SK-N-SH (cell line): ENCODE measurements at regions not wholly inside any gene's neighbourhood (a gene's known extent, or its start where the extent isn't known, plus 50 kb on each side); places are given as distances from the start of the nearest gene placed in this dataset.

ENCODE experiments used
- CTCF ChIA-PET: fragments of 300-600, 350-600 bp; formaldehyde crosslinking; extraction: SDS; loops from one replicate; lab custom pipeline; 2021; lab: Yijun Ruan, JAX
- POLR2A ChIA-PET: fragments of 350-600 bp; sonication (Branson Sonifier 250); formaldehyde crosslinking; extraction: SDS; loops from one replicate; lab custom pipeline; 2020; ENCODE audit warnings: antibody characterized with exemption, inconsistent platforms; lab: Yijun Ruan, JAX
- DNase-seq: peaks from one replicate; pipeline ENCODE4 v3.0.0; 2012
- H2AFZ ChIP-seq: fragments of 200-600 bp; sonication (generic); 2 replicates; pipeline ENCODE4 v1.8.1; 2016; ENCODE audit warnings: antibody characterized with exemption, mild to moderate bottlenecking, low read depth
- H3F3A ChIP-seq: fragments of 200-600 bp; sonication (generic); replicated peaks from 2 replicates; pipeline ENCODE3; 2016; ENCODE audit warnings: antibody characterized with exemption, mild to moderate bottlenecking; ENCODE audit not compliant: insufficient read depth
- H3K27ac ChIP-seq, 2 experiments: fragments of 200-500 bp in 1 of 2; fragments of 200-600 bp in 1 of 2; sonication (Bioruptor generic) in 1 of 2; sonication (generic), shearing (Covaris generic) in 1 of 2; 2 replicates each; pipeline versions ENCODE4 v1.5.1 to v1.6.1; 2014 to 2016; ENCODE audit warnings: low read depth in 2 of 2, inconsistent platforms in 1 of 2, low read length in 1 of 2, mild to moderate bottlenecking in 1 of 2, mixed read lengths in 1 of 2
- H3K27me3 ChIP-seq: fragments of 200-600 bp; sonication (generic), shearing (Covaris generic); 2 replicates; pipeline ENCODE4 v1.6.1; 2016; ENCODE audit warnings: mixed run types; ENCODE audit not compliant: insufficient read depth
- H3K36me3 ChIP-seq, 2 experiments: fragments of 200-500 bp in 1 of 2; fragments of 200-600 bp in 1 of 2; sonication (Bioruptor generic) in 1 of 2; sonication (generic) in 1 of 2; replicated peaks in 1 of 2; 2 replicates each; pipeline versions ENCODE3 to v1.5.1; 2014 to 2016; ENCODE audit warnings: low read length in 1 of 2, mild to moderate bottlenecking in 1 of 2; ENCODE audit not compliant: insufficient read depth in 2 of 2, control insufficient read depth in 1 of 2
- H3K4me1 ChIP-seq, 2 experiments: fragments of 200-500 bp in 1 of 2; fragments of 200-600 bp in 1 of 2; sonication (Bioruptor generic) in 1 of 2; sonication (generic), shearing (Covaris generic) in 1 of 2; 2 replicates each; pipeline versions ENCODE4 v1.5.1 to v1.6.1; 2014 to 2016; ENCODE audit warnings: low read depth in 1 of 2, low read length in 1 of 2, mixed run types in 1 of 2; ENCODE audit not compliant: insufficient read depth in 2 of 2, control insufficient read depth in 1 of 2
- H3K4me2 ChIP-seq: fragments of 200-600 bp; sonication (generic), shearing (Covaris generic); 2 replicates; pipeline ENCODE4 v1.6.1; 2017; ENCODE audit warnings: mixed run types
- H3K4me3 ChIP-seq, 2 experiments: fragments of 200-500 bp in 1 of 2; fragments of 200-600 bp in 1 of 2; sonication (Bioruptor generic) in 1 of 2; sonication (generic), shearing (Covaris generic) in 1 of 2; 2 replicates each; pipeline versions ENCODE4 v1.5.1 to v1.8.1; 2014 to 2016; ENCODE audit warnings: low read depth in 2 of 2, inconsistent platforms in 1 of 2, low read length in 1 of 2, mild to moderate bottlenecking in 1 of 2, mixed read lengths in 1 of 2, moderate library complexity in 1 of 2
- H3K79me2 ChIP-seq: fragments of 200-600 bp; sonication (generic); 2 replicates; pipeline ENCODE4 v1.8.1; 2017; ENCODE audit warnings: mild to moderate bottlenecking; ENCODE audit not compliant: insufficient read depth
- H3K9ac ChIP-seq: fragments of 200-600 bp; sonication (generic); 2 replicates; pipeline ENCODE4 v1.6.1; 2017; ENCODE audit warnings: mixed run types
- H3K9me2 ChIP-seq: fragments of 200-600 bp; sonication (generic); 2 replicates; pipeline ENCODE4 v1.6.1; 2017; ENCODE audit warnings: mixed run types
- H3K9me3 ChIP-seq: fragments of 200-600 bp; sonication (generic); 2 replicates; pipeline ENCODE4 v1.6.1; 2017; ENCODE audit warnings: mixed run types, mild to moderate bottlenecking, moderate library complexity
- H4K20me1 ChIP-seq: fragments of 200-600 bp; sonication (generic); 2 replicates; pipeline ENCODE4 v1.6.1; 2017; ENCODE audit warnings: mild to moderate bottlenecking, mixed run types; ENCODE audit not compliant: insufficient read depth
- CHD2 ChIP-seq: fragments of 150-350 bp; IDR thresholded peaks from 2 replicates; pipeline ENCODE4 v1.6.1; 2018; ENCODE audit warnings: low read length; ENCODE audit not compliant: partially characterized antibody
- ELF1 ChIP-seq: IDR thresholded peaks from 2 replicates; pipeline ENCODE4 v1.4.0; 2012
- EP300 ChIP-seq, 2 experiments: IDR thresholded peaks; 2 replicates each; pipeline versions ENCODE4 v1.4.0 to v1.6.1; 2012; ENCODE audit warnings: borderline replicate concordance in 1 of 2, low read depth in 1 of 2, low read length in 1 of 2
- EZH2phosphoT487 ChIP-seq: fragments of 200-600 bp; sonication (generic); IDR thresholded peaks from 2 replicates; pipeline ENCODE4 v1.6.1; 2017; ENCODE audit warnings: low read depth, mixed run types, mild to moderate bottlenecking, antibody characterized with exemption, moderate library complexity, borderline replicate concordance
- FOSL2 ChIP-seq: IDR thresholded peaks from 2 replicates; pipeline ENCODE4 v1.4.0; 2012; ENCODE audit warnings: low read depth, mild to moderate bottlenecking, moderate library complexity, borderline replicate concordance
- FOXJ3 ChIP-seq: sonication (generic); formaldehyde crosslinking; IDR thresholded peaks from 2 replicates; pipeline ENCODE4 v1.5.1; 2020; ENCODE audit warnings: mild to moderate bottlenecking, missing genetic modification reagents
- FOXM1 ChIP-seq: IDR thresholded peaks from 2 replicates; pipeline ENCODE4 v1.4.0; 2012; ENCODE audit warnings: low read depth, mild to moderate bottlenecking
- GABPA ChIP-seq: IDR thresholded peaks from 2 replicates; pipeline ENCODE4 v1.4.0; 2012; ENCODE audit warnings: low read depth, mild to moderate bottlenecking
- MAX ChIP-seq: IDR thresholded peaks from 2 replicates; pipeline ENCODE4 v1.4.0; 2012; ENCODE audit warnings: low read depth
- MEF2A ChIP-seq: IDR thresholded peaks from 2 replicates; pipeline ENCODE4 v1.4.0; 2012; ENCODE audit warnings: low read depth, borderline replicate concordance
- NRF1 ChIP-seq: IDR thresholded peaks from 2 replicates; pipeline ENCODE4 v1.6.1; 2012; ENCODE audit warnings: low read depth, mild to moderate bottlenecking, low read length
- REST ChIP-seq: IDR thresholded peaks from 2 replicates; pipeline ENCODE4 v1.6.1; 2012; ENCODE audit warnings: mild to moderate bottlenecking, low read depth, low read length, moderate library complexity
- RFX5 ChIP-seq: IDR thresholded peaks from 2 replicates; pipeline ENCODE4 v1.6.1; 2012; ENCODE audit warnings: mild to moderate bottlenecking, improper control_type of control experiment, low read length
- SMC3 ChIP-seq: IDR thresholded peaks from 2 replicates; pipeline ENCODE4 v1.6.1; 2012; ENCODE audit warnings: low read depth, low read length, improper control_type of control experiment
- TAF1 ChIP-seq: IDR thresholded peaks from 2 replicates; pipeline ENCODE4 v1.6.1; 2012; ENCODE audit warnings: low read depth, mild to moderate bottlenecking, low read length, moderate library complexity, borderline replicate concordance
- TCF12 ChIP-seq: IDR thresholded peaks from 2 replicates; pipeline ENCODE4 v1.4.0; 2012
- TEAD4 ChIP-seq: IDR thresholded peaks from 2 replicates; pipeline ENCODE4 v1.4.0; 2012; ENCODE audit warnings: mild to moderate bottlenecking, borderline replicate concordance; ENCODE audit not compliant: insufficient read depth
- USF1 ChIP-seq: IDR thresholded peaks from 2 replicates; pipeline ENCODE4 v1.4.0; 2012; ENCODE audit warnings: low read depth, borderline replicate concordance
- USF2 ChIP-seq: fragments of 150-350 bp; IDR thresholded peaks from 2 replicates; pipeline ENCODE4 v1.6.1; 2017; ENCODE audit warnings: antibody characterized with exemption, low read length, low read depth, borderline replicate concordance
- YY1 ChIP-seq: IDR thresholded peaks from 2 replicates; pipeline ENCODE4 v1.4.0; 2012; ENCODE audit warnings: low read depth, mild to moderate bottlenecking
- WGBS: methylation state at CpG from one replicate; pipeline ENCODE4 v1.1.6; 2017; ENCODE audit warnings: low lambda C conversion rate; 5-methylcytosine and 5-hydroxymethylcytosine counted together

GRCh38 chr1:187456446-187456845 lies 627.7 kb downstream of the PLA2G4A start:
- Histone ChIP-seq H3K4me1 (no peaks in the 10 kb centered on the region), H3K4me3 (no peak overlapping the region), H3K36me3 (no peaks in the 10 kb centered on the region), H3K9me3 (no peaks in the 10 kb centered on the region), H3K4me2 (no peak overlapping the region), H3K9me2 (no peaks in the 10 kb centered on the region), H2AFZ (no peak overlapping the region), H3K27ac (no peak overlapping the region), H4K20me1 (no peaks in the 10 kb centered on the region), H3F3A (no peaks in the 10 kb centered on the region), H3K79me2 (no peaks in the 10 kb centered on the region), H3K27me3 (no peaks in the 10 kb centered on the region), H3K9ac (no peak overlapping the region)
- DNase-seq, result no peak
- 80% methylated on average over 5 of the region's 5 CpGs for WGBS
- TF ChIP-seq RFX5 (no peak), USF1 (no peak), MAX (no peak), TAF1 (no peak), FOXJ3 (CRISPR knock-in tag) (no peak)
- POLR2A ChIA-PET, result no interaction called here
- CTCF ChIA-PET, result no interaction called here

GRCh38 chr1:187460093-187460492 lies 631.3 kb downstream of the PLA2G4A start:
- CTCF ChIA-PET, result interaction anchor here (0.6 to 1.4 kb wide), 3 partner anchors 11 to 1322 kb away, joined by 3 read pairs; no protein-coding TSS in a partner anchor
- Histone ChIP-seq H4K20me1 (no peaks in the 10 kb centered on the region), H3K4me3 (no peak overlapping the region), H3K9me3 (no peaks in the 10 kb centered on the region), H3K9me2 (no peaks in the 10 kb centered on the region), H3K9ac (no peak overlapping the region), H3K27ac (no peak overlapping the region), H3K4me1 (no peaks in the 10 kb centered on the region), H3K4me2 (no peak overlapping the region), H3K27me3 (no peaks in the 10 kb centered on the region), H3F3A (no peaks in the 10 kb centered on the region), H2AFZ (no peak overlapping the region), H3K79me2 (no peaks in the 10 kb centered on the region), H3K36me3 (no peaks in the 10 kb centered on the region)
- TF ChIP-seq GABPA, result no peak
- TF ChIP-seq TEAD4, result no peak
- no peak for TF ChIP-seq REST
- TF ChIP-seq NRF1, result no peak
- TF ChIP-seq FOXJ3 (CRISPR knock-in tag), result no peak
- TF ChIP-seq CHD2, result no peak
- TF ChIP-seq ELF1, result no peak
- no peak for TF ChIP-seq EZH2phosphoT487
- no peak for TF ChIP-seq EP300 (IDR thresholded peaks at IDR 0.05; ENCODE audit: borderline replicate concordance in 1 of 2, low read depth in 1 of 2, low read length in 1 of 2)
- TF ChIP-seq TCF12, result no peak
- TF ChIP-seq FOSL2, result no peak
- TF ChIP-seq FOXM1, result no peak
- TF ChIP-seq SMC3, result no peak
- TF ChIP-seq USF2, result no peak
- TF ChIP-seq MEF2A, result no peak
- TF ChIP-seq YY1, result no peak
- POLR2A ChIA-PET, result no interaction called here
- DNase-seq, result no peak
- 81% methylated on average over 3 of the region's 3 CpGs for WGBS
